Loucy (cell line): ENCODE measurements at regions not wholly inside any gene's neighbourhood (a gene's known extent, or its start where the extent isn't known, plus 50 kb on each side); places are given as distances from the start of the nearest gene placed in this dataset.

Experiments
- EZH2phosphoT487 ChIP-seq: fragments of 200-600 bp; IDR thresholded peaks from 2 replicates; pipeline ENCODE4 v1.6.1; 2018; ENCODE audit warnings: antibody characterized with exemption, mild to moderate bottlenecking, moderate library complexity, borderline replicate concordance
- TF ChIP-seq, protein P1 (sequence below): fragments of 200-600 bp; sonication (generic); conservative IDR thresholded peaks from 2 replicates; pipeline ENCODE4 v1.5.1; 2014; ENCODE audit warnings: mild to moderate bottlenecking, antibody characterized with exemption, low read length

DNA sequence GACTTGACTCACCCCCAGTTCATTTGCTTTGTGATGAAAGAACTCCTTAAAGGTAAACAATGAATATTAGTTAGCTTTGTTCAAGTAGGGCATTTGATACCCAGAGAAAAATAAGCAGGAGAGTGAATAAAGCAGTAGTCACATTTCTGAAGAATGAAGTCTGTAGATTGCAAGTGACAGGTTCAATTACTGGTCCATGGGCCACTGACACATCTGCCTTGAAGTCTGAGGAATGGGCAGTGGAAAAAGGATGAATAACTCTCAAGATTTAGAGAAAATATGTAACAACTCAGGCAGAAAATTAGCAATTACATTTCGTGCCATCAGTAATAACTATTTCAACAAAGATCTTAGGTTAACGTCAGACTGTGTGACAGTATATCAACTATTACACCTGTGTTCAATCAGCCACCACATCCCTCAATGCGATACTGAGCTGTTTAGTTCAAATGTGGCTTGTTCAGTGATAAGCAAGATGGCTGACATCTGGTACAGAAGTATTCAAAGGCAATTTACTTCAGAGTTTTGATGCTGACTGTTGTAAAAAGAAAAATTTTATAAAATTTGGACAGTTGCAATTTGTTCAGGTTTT, 1890.7 kb upstream of the NUDT12 start:
- TF ChIP-seq, protein P1, sequence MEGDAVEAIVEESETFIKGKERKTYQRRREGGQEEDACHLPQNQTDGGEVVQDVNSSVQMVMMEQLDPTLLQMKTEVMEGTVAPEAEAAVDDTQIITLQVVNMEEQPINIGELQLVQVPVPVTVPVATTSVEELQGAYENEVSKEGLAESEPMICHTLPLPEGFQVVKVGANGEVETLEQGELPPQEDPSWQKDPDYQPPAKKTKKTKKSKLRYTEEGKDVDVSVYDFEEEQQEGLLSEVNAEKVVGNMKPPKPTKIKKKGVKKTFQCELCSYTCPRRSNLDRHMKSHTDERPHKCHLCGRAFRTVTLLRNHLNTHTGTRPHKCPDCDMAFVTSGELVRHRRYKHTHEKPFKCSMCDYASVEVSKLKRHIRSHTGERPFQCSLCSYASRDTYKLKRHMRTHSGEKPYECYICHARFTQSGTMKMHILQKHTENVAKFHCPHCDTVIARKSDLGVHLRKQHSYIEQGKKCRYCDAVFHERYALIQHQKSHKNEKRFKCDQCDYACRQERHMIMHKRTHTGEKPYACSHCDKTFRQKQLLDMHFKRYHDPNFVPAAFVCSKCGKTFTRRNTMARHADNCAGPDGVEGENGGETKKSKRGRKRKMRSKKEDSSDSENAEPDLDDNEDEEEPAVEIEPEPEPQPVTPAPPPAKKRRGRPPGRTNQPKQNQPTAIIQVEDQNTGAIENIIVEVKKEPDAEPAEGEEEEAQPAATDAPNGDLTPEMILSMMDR: no peak
- TF ChIP-seq EZH2phosphoT487: no peak
